HG03469 (cell line): ENCODE measurements at regions not wholly inside any gene's neighbourhood (a gene's known extent, or its start where the extent isn't known, plus 50 kb on each side); places are given as distances from the start of the nearest gene placed in this dataset.

Experiments used
- ATAC-seq: cut with Tn5 transposase; IDR thresholded peaks from one replicate; pipeline ENCODE4 v1.9.1; 2021; ENCODE audit warnings: mild to moderate bottlenecking, moderate library complexity, moderate number of reproducible peaks; ENCODE audit not compliant: unreplicated experiment

- no peak for ATAC-seq
These were observed 77.5 kb upstream of the CAST start for GRCh38 chr5:96584712-96585111.

GRCh38 chr5:96588539-96588938 lies 73.6 kb upstream of the CAST start:
- ATAC-seq = no peak

- no peak for ATAC-seq
These were observed 71.4 kb upstream of the CAST start for GRCh38 chr5:96590796-96591195.

- ATAC-seq = no peak
These were observed 66.7 kb upstream of the CAST start for GRCh38 chr5:96595300-96596090.

- ATAC-seq = no peak
These were observed 64.6 kb upstream of the CAST start for GRCh38 chr5:96597438-96598020.

- no peak for ATAC-seq
These were observed 61.0 kb upstream of the CAST start for GRCh38 chr5:96601200-96601599.

GRCh38 chr5:96601715-96602244 lies 60.4 kb upstream of the CAST start:
- ATAC-seq = no peak

GRCh38 chr5:96602776-96603175 lies 59.4 kb upstream of the CAST start:
- no peak for ATAC-seq

- no peak for ATAC-seq
These were observed 56.9 kb upstream of the CAST start for GRCh38 chr5:96605144-96605837.

GRCh38 chr5:96609369-96609768 lies 52.8 kb upstream of the CAST start:
- no peak for ATAC-seq

GRCh38 chr5:96610747-96611146 lies 51.4 kb upstream of the CAST start:
- no peak for ATAC-seq

GRCh38 chr5:96611946-96612345 lies 50.2 kb upstream of the CAST start:
- no peak for ATAC-seq
